ENCODE measurements at regions not wholly inside any gene's neighbourhood (a gene's known extent, or its start where the extent isn't known, plus 50 kb on each side); places are given as distances from the start of the nearest gene placed in this dataset.
A peak's percentile ranks its signal among the peaks of the same experiment; 100 is the strongest.

DNA sequence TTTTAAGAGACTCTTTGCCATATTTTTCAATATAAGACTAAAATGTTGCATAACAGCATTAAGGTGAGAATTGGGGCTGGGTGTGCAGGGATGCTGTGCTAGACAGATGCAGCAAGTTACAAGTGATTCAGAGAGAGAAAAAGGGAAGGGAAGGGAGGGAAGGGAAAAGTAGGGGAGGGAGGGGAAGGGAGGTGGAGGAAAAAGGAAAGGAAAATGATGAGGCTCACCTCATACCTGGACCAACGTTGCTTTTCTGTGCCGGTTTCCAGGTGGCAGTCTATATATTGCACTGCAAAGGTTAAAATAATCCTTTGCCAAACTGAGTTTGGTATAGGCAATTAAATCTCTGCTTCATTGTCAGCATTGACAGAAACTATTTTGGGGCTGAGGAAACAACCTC lies 155.4 kb upstream of the LAMA2 start:
- no peak for DNase-seq (ENCODE audit: low read depth)
- no peak overlapping the region for H3K4me3 ChIP-seq (ENCODE audit: low read depth, low read length)
- TF ChIP-seq, protein P1, sequence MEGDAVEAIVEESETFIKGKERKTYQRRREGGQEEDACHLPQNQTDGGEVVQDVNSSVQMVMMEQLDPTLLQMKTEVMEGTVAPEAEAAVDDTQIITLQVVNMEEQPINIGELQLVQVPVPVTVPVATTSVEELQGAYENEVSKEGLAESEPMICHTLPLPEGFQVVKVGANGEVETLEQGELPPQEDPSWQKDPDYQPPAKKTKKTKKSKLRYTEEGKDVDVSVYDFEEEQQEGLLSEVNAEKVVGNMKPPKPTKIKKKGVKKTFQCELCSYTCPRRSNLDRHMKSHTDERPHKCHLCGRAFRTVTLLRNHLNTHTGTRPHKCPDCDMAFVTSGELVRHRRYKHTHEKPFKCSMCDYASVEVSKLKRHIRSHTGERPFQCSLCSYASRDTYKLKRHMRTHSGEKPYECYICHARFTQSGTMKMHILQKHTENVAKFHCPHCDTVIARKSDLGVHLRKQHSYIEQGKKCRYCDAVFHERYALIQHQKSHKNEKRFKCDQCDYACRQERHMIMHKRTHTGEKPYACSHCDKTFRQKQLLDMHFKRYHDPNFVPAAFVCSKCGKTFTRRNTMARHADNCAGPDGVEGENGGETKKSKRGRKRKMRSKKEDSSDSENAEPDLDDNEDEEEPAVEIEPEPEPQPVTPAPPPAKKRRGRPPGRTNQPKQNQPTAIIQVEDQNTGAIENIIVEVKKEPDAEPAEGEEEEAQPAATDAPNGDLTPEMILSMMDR (IDR thresholded peaks at IDR 0.05; ENCODE audit: low read depth, low read length, missing control alignments): no peak
- in situ Hi-C loops (cut with HindIII; ENCODE audit: low sequenced_read_pairs): no loop called here

DNA sequence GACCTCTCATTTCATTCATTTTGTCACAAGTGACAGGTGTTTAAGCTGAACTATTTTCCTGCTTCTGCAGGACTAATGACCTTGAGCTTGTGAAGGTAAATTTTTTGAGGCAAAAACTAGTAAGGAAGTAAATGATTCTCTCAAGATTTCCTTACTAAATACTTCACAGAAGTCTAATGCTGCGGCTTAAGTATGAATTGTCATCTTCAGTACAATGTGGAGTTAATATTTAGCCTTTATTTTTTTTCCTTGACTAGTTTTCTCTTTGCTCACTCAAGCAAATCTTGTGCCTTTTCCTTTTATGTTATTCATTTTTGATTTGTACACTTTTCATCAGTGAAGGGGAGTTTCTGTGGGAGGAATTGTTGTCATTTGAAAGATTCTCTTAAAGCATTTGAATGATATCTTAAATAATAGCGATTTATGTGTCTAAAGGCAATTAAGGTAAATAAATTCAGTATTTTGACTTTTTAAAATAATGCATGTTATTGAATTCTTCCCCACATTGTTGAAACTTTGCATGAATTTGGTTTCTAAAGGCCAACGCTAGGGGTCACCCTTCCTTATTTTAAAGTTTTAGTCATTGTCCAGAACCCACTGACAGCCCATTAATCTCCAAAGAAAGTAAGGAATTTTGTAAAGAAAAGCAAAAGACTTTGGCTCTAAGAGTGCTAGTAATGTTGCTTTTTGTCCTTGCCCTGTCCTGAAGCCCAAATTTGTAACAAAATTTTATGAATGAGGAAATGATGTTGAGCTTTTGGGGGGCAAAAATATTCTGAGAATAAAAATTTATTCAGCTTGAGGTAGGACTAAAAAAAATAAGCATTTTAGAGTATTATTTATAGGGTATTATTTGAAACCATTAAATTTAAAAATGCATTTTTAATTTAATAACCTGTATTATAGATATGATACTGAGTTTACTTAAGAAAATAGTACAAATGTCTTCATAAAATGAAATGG lies 157.4 kb upstream of the LAMA2 start:
- DNase-seq (ENCODE audit: low read depth): peak; percentile 38
- TF ChIP-seq, protein P1 (IDR thresholded peaks at IDR 0.05; ENCODE audit: low read depth, low read length, missing control alignments): peak; percentile 61
- no peak overlapping the region for H3K4me3 ChIP-seq (ENCODE audit: low read depth, low read length)
- in situ Hi-C loops (cut with HindIII; ENCODE audit: low sequenced_read_pairs): no loop called here

DNA sequence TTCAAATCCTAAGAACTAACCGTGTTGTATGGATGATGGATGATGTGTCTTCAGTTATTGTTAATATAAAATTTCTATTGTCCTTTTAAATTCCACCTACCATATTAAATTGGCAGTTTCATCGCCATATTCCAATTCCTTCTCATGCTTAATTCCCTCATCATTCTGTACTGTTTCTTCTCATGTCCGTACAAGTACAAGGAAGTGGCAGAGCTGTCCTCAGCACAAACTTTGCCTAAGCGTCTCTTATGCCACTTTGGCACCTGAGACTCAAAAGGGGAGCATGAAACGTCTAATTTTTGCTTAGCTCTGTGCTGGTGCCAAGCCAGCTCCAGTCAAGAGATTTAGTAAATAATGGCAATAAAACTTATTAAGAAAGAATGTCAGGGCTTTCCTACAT lies 158.2 kb upstream of the LAMA2 start:
- no peak for DNase-seq (ENCODE audit: low read depth)

DNA sequence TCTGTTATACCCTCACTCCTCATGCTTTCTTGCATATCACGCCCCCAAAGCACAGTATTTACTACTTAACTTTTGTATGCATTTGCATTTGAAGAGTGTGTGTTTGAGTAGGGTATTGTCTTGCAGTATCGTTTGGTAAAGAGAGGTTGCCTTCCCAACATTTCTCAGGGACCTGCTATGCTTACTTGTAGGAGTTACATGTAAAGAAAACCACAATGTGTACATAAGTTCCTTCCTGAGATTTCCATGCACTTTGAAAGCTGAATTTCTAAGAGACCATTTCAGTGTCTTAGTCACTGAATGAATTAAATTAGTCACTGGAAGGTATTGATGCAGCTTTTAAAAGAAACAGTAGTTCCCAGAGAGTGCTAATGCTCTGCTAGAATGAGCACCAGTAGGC lies 159.3 kb upstream of the LAMA2 start:
- no peak for DNase-seq (ENCODE audit: low read depth)

More for the DNA sequence above, 158.2 kb upstream of the LAMA2 start:
- in situ Hi-C loops (cut with HindIII; ENCODE audit: low sequenced_read_pairs): no loop called here
- TF ChIP-seq, protein P1 (IDR thresholded peaks at IDR 0.05; ENCODE audit: low read depth, low read length, missing control alignments): no peak
- no peak overlapping the region for H3K4me3 ChIP-seq (ENCODE audit: low read depth, low read length)

DNA sequence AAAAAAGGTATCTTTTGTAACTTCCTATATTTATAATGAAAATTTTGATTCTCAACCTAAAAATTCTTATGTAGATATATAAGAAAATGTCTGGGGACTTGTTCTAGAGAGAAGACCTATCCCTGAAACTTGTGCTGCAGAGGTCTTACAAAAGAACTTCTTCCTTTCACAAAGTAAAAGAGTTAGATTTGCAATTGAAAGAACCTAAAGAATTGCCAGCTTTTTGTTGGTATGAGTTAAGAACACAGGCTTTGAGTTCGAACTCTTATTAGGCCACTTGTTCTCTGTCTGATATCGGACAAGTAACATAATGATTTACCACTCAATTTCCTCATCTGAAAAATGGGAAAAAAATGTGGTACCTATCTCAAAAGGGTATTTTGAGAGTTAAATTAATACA lies 162.0 kb upstream of the LAMA2 start:
- TF ChIP-seq, protein P1 (IDR thresholded peaks at IDR 0.05; ENCODE audit: low read depth, low read length, missing control alignments): no peak
- H3K4me3 ChIP-seq (ENCODE audit: low read depth, low read length): no peak overlapping the region
- in situ Hi-C loops (cut with HindIII; ENCODE audit: low sequenced_read_pairs): no loop called here
- DNase-seq (ENCODE audit: low read depth): no peak

More for the DNA sequence above, 159.3 kb upstream of the LAMA2 start:
- in situ Hi-C loops (cut with HindIII; ENCODE audit: low sequenced_read_pairs): no loop called here
- no peak overlapping the region for H3K4me3 ChIP-seq (ENCODE audit: low read depth, low read length)
- TF ChIP-seq, protein P1 (IDR thresholded peaks at IDR 0.05; ENCODE audit: low read depth, low read length, missing control alignments): no peak

DNA sequence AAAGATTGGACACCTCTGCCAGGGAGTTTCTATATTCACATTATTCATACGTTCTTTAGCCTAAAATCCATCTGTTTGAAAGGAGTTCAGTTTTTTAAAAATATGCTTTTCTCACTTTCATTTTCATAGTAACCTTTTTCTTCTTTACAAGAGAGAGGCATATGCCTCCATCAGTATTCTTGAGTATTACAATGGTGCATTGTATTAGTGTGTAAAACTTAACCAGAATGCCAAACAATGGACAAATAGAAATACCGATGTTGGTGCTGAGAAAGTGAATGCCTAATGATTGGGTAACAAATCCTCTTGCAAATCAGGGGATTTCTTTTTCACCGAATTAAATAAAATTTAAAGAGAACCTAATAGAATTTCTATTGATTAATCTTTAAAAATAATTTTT lies 163.2 kb upstream of the LAMA2 start:
- no peak for DNase-seq (ENCODE audit: low read depth)
- TF ChIP-seq, protein P1 (IDR thresholded peaks at IDR 0.05; ENCODE audit: low read depth, low read length, missing control alignments): no peak
- H3K4me3 ChIP-seq (ENCODE audit: low read depth, low read length): no peak overlapping the region
- in situ Hi-C loops (cut with HindIII; ENCODE audit: low sequenced_read_pairs): no loop called here

Data from astrocyte of the cerebellum (primary cell).